CD14-positive monocyte (primary cell): ENCODE measurements at regions not wholly inside any gene's neighbourhood (a gene's known extent, or its start where the extent isn't known, plus 50 kb on each side); places are given as distances from the start of the nearest gene placed in this dataset.

Source experiments
- DNase-seq, 3 donors: peaks; one replicate each; pipeline ENCODE4 v3.0.0-alpha.2; 2011 to 2022
- H2AFZ ChIP-seq: 2 replicates; pipeline ENCODE4 v1.6.0; 2012; ENCODE audit warnings: mild to moderate bottlenecking, low read depth, low read length, inconsistent platforms; ENCODE audit not compliant: insufficient read depth, poor library complexity, severe bottlenecking
- H3K27ac ChIP-seq, 2 donors: 1 replicate in 1 of 2; 2 replicates in 1 of 2; pipeline ENCODE4 v1.5.1; 2012 to 2013; ENCODE audit warnings: low read length in 2 of 2, control low read depth in 1 of 2, inconsistent platforms in 1 of 2, low read depth in 1 of 2, mild to moderate bottlenecking in 1 of 2
- H3K27me3 ChIP-seq, 2 donors: one replicate each; pipeline versions ENCODE4 v1.6.0 to v1.6.1; 2011 to 2013; ENCODE audit warnings: low read length in 2 of 2; ENCODE audit not compliant: control insufficient read depth in 2 of 2, insufficient read depth in 2 of 2
- H3K36me3 ChIP-seq, 2 donors: replicated peaks in 1 of 2; 1 replicate in 1 of 2; 2 replicates in 1 of 2; pipeline versions ENCODE4 v1.5.1 to v1.6.1; 2012 to 2013; ENCODE audit warnings: low read length in 2 of 2, control low read depth in 1 of 2, inconsistent platforms in 1 of 2, mild to moderate bottlenecking in 1 of 2; ENCODE audit not compliant: insufficient read depth in 2 of 2, control insufficient read depth in 1 of 2
- H3K4me1 ChIP-seq, 2 donors: 1 replicate in 1 of 2; 2 replicates in 1 of 2; pipeline versions ENCODE4 v1.5.1 to v1.6.1; 2012 to 2013; ENCODE audit warnings: low read length in 2 of 2, control low read depth in 1 of 2, inconsistent platforms in 1 of 2, mild to moderate bottlenecking in 1 of 2, moderate library complexity in 1 of 2; ENCODE audit not compliant: insufficient read depth in 2 of 2, control insufficient read depth in 1 of 2
- H3K4me2 ChIP-seq: replicated peaks from 2 replicates; pipeline ENCODE3; 2012; ENCODE audit warnings: low read length, moderate library complexity, mild to moderate bottlenecking; ENCODE audit not compliant: poor library complexity, severe bottlenecking; ENCODE audit errors: extremely low read depth
- H3K4me3 ChIP-seq, 3 experiments: fragments of 200-600 bp in 1 of 3; sonication (generic) in 1 of 3; replicated peaks in 1 of 3; 1 replicate in 2 of 3; 2 replicates in 1 of 3; pipeline ENCODE4 v1.5.1; 2011 to 2013; ENCODE audit warnings: low read length in 3 of 3, mild to moderate bottlenecking in 3 of 3, control low read depth in 2 of 3, low read depth in 2 of 3, inconsistent platforms in 1 of 3, moderate library complexity in 1 of 3
- H3K79me2 ChIP-seq: 2 replicates; pipeline ENCODE4 v1.6.0; 2012; ENCODE audit warnings: mild to moderate bottlenecking, control low read depth, inconsistent platforms, low read length, moderate library complexity; ENCODE audit not compliant: insufficient read depth
- H3K9ac ChIP-seq: 2 replicates; pipeline ENCODE4 v1.6.0; 2017; ENCODE audit warnings: low read length, mild to moderate bottlenecking; ENCODE audit not compliant: insufficient read depth, poor library complexity, severe bottlenecking
- H3K9me3 ChIP-seq, 2 donors: replicated peaks in 1 of 2; 1 replicate in 1 of 2; 2 replicates in 1 of 2; pipeline versions ENCODE4 v1.5.1 to v1.6.1; 2012 to 2013; ENCODE audit warnings: low read length in 2 of 2, control low read depth in 1 of 2; ENCODE audit not compliant: control insufficient read depth in 1 of 2, insufficient read depth in 1 of 2
- H4K20me1 ChIP-seq: 2 replicates; pipeline ENCODE4 v1.6.0; 2012; ENCODE audit warnings: mild to moderate bottlenecking, low read length, control low read depth, moderate library complexity; ENCODE audit not compliant: insufficient read depth
- H3K27ac Mint-ChIP-seq, 7 donors: one replicate each; pipeline ENCODE4 v1.8.0; 2020; ENCODE audit warnings: mild to moderate bottlenecking in 7 of 7, mixed read lengths in 7 of 7, moderate library complexity in 6 of 7, inconsistent platforms in 2 of 7
- H3K27me3 Mint-ChIP-seq, 3 donors: one replicate each; pipeline ENCODE4 v1.8.0; 2021 to 2022; ENCODE audit warnings: low read depth in 3 of 3, mild to moderate bottlenecking in 3 of 3, mixed read lengths in 3 of 3, moderate library complexity in 3 of 3, inconsistent platforms in 1 of 3
- H3K36me3 Mint-ChIP-seq, 2 donors: one replicate each; pipeline ENCODE4 v1.8.0; 2020; ENCODE audit warnings: mixed read lengths in 2 of 2, inconsistent platforms in 1 of 2, mild to moderate bottlenecking in 1 of 2
- H3K4me1 Mint-ChIP-seq: one replicate; pipeline ENCODE4 v1.8.0; 2020; ENCODE audit warnings: mild to moderate bottlenecking, mixed read lengths
- H3K4me3 Mint-ChIP-seq, 2 donors: one replicate each; pipeline ENCODE4 v1.8.0; 2020; ENCODE audit warnings: mild to moderate bottlenecking in 2 of 2, mixed read lengths in 2 of 2, moderate library complexity in 1 of 2
- H3K9me3 Mint-ChIP-seq, 7 donors: one replicate each; pipeline ENCODE4 v1.8.0; 2020 to 2022; ENCODE audit warnings: mixed read lengths in 7 of 7, mild to moderate bottlenecking in 6 of 7, moderate library complexity in 6 of 7, inconsistent platforms in 2 of 7
- WGBS: methylation state at CpG from one replicate; pipeline ENCODE4 v1.1.5; 2013; ENCODE audit warnings: missing lambda C conversion rate; ENCODE audit not compliant: insufficient coverage; 5-methylcytosine and 5-hydroxymethylcytosine counted together
- intact Hi-C, 2 donors: fragments of 100-400 bp; cut with micrococcal nuclease; formaldehyde crosslinking; loops; one replicate each; pipeline versions ENCODE4 v1.15.0 to v1.15.1; 2023
- TF ChIP-seq, protein P1 (sequence below): fragments of 200-600 bp; IDR thresholded peaks from one replicate; pipeline ENCODE4 v1.8.0; 2022; ENCODE audit warnings: antibody characterized with exemption, mild to moderate bottlenecking

DNA sequence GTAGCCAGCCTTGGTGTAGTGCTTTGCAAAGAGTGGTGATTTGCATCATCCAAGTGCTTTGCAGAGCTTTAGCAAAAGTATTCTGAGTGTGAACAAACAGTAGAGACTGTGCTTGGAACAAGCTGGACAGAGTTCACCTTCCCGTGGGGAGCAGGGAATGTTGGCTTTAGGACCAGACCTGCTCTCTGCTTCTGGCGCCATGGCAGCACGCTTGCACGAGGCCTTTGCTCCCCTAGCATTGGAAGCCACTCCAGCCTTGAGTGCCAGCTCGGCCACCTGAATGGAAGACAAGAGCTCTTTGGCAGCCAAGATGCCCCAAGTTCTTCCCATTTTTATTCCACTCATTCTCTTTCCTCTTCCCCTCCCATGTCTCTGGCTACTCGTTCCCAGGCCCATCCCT lies 250.8 kb upstream of the OSR1 start:
- 90% methylated on average over 6 of the region's 6 CpGs for WGBS
- peaks cover 11 to 12% of the 10 kb centered on the region in 2 donors for H3K9me3 ChIP-seq
- no peaks in the 10 kb centered on the region for H3K27me3 ChIP-seq
- H3K4me3 ChIP-seq = no peak overlapping the region
- H3K9ac ChIP-seq = no peak overlapping the region
- H3K4me1 ChIP-seq = no peaks in the 10 kb centered on the region
- H2AFZ ChIP-seq = no peak overlapping the region
- H4K20me1 ChIP-seq = no peaks in the 10 kb centered on the region
- TF ChIP-seq, protein P1, sequence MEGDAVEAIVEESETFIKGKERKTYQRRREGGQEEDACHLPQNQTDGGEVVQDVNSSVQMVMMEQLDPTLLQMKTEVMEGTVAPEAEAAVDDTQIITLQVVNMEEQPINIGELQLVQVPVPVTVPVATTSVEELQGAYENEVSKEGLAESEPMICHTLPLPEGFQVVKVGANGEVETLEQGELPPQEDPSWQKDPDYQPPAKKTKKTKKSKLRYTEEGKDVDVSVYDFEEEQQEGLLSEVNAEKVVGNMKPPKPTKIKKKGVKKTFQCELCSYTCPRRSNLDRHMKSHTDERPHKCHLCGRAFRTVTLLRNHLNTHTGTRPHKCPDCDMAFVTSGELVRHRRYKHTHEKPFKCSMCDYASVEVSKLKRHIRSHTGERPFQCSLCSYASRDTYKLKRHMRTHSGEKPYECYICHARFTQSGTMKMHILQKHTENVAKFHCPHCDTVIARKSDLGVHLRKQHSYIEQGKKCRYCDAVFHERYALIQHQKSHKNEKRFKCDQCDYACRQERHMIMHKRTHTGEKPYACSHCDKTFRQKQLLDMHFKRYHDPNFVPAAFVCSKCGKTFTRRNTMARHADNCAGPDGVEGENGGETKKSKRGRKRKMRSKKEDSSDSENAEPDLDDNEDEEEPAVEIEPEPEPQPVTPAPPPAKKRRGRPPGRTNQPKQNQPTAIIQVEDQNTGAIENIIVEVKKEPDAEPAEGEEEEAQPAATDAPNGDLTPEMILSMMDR = no peak
- no peaks in the 10 kb centered on the region for H3K79me2 ChIP-seq
- intact Hi-C loops = no loop called here
- H3K27ac Mint-ChIP-seq = no peak overlapping the region
- no peak overlapping the region for H3K4me3 Mint-ChIP-seq
- DNase-seq = no peak
- no peaks in the 10 kb centered on the region for H3K4me1 Mint-ChIP-seq
- no peaks in the 10 kb centered on the region for H3K36me3 Mint-ChIP-seq
- no peak overlapping the region for H3K27ac ChIP-seq
- peaks cover 2 to 22% (median 6%) of the 10 kb centered on the region in 7 donors for H3K9me3 Mint-ChIP-seq
- no peaks in the 10 kb centered on the region for H3K27me3 Mint-ChIP-seq
- H3K4me2 ChIP-seq = no peak overlapping the region
- H3K36me3 ChIP-seq = no peaks in the 10 kb centered on the region

DNA sequence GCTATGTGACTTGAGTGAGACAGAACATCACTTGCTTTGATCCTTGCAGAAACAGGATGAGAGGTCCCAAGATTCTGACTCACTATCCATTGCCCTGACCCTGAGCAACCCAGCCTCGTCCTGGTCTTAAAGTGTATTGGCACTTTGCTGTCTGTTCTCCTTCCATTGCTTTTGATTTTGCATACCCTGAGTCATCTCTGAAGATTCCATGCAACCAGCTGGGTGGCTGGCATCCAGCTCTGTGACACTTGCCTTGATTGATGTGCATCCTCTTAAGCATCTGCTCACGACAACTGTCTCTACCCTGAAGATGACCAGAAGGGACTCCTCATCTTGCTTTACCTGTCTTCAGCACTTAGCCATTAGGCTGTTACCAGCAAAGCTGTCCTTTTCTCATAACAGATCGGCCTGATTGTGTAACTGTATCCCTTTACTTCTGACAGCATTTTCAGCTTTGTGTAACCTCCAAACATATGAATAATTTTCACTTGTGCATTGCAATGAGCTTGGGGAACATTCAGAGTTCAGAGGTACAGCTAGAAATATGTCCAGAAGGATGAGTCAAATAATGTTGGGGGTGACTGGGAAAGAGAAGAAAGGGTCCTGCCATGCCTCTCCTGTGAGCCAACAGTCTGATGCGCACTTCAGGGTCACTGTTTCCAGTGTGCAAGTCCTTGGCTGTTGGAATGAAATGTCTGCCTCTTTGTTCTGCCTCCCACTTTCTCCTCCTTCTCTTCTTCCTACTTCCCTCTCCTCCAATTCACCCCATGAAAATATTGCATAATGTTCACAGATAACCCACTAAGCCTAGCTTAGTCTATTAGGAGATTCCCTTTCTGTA lies 249.7 kb upstream of the OSR1 start:
- Histone ChIP-seq H3K9me3 (peaks cover under 1 to 4% of the 10 kb centered on the region in 2 donors), H3K36me3 (no peaks in the 10 kb centered on the region), H2AFZ (no peak overlapping the region), H3K27ac (no peak overlapping the region), H3K4me2 (no peak overlapping the region), H3K79me2 (no peaks in the 10 kb centered on the region), H3K27me3 (no peaks in the 10 kb centered on the region), H3K4me3 (no peak overlapping the region), H4K20me1 (no peaks in the 10 kb centered on the region), H3K4me1 (no peaks in the 10 kb centered on the region), H3K9ac (no peak overlapping the region)
- no peak for DNase-seq
- Mint-ChIP-seq H3K27ac (no peak overlapping the region), H3K36me3 (no peaks in the 10 kb centered on the region), H3K9me3 (peaks cover 2 to 17% (median 6%) of the 10 kb centered on the region in 7 donors), H3K4me1 (no peaks in the 10 kb centered on the region), H3K27me3 (no peaks in the 10 kb centered on the region), H3K4me3 (no peak overlapping the region)
- 67% methylated on average over 3 of the region's 4 CpGs for WGBS
- intact Hi-C loops = no loop called here
- TF ChIP-seq, protein P1 = no peak
